Lung (tissue), 11 donors: ENCODE measurements at regions not wholly inside any gene's neighbourhood (a gene's known extent, or its start where the extent isn't known, plus 50 kb on each side); places are given as distances from the start of the nearest gene placed in this dataset.

Source experiments
- ATAC-seq: fragments of 200-7000 bp; cut with Tn5 transposase; one replicate; pipeline ENCODE4 v1.9.1; 2020; ENCODE audit warnings: moderate number of reproducible peaks; ENCODE audit not compliant: insufficient read depth, low FRiP score
- DNase-seq, 3 donors: peaks; one replicate each; pipeline ENCODE4 v3.0.0-alpha.2; 2013 to 2017
- H3K27ac ChIP-seq, 2 donors: one replicate each; pipeline ENCODE4 v1.5.1; 2013; ENCODE audit warnings: mild to moderate bottlenecking in 2 of 2, moderate library complexity in 2 of 2, control low read depth in 1 of 2, inconsistent platforms in 1 of 2, low read depth in 1 of 2, low read length in 1 of 2
- H3K27me3 ChIP-seq, 3 donors: one replicate each; pipeline ENCODE4 v1.5.1; 2013; ENCODE audit warnings: low read length in 2 of 3; ENCODE audit not compliant: control insufficient read depth in 3 of 3, insufficient read depth in 3 of 3
- H3K36me3 ChIP-seq, 4 donors: one replicate each; pipeline ENCODE4 v1.5.1; 2013; ENCODE audit warnings: low read length in 4 of 4, mild to moderate bottlenecking in 1 of 4, moderate library complexity in 1 of 4; ENCODE audit not compliant: control insufficient read depth in 4 of 4, insufficient read depth in 4 of 4
- H3K4me1 ChIP-seq, 5 donors: one replicate each; pipeline ENCODE4 v1.5.1; 2013; ENCODE audit warnings: low read length in 5 of 5, mild to moderate bottlenecking in 2 of 5, moderate library complexity in 1 of 5; ENCODE audit not compliant: control insufficient read depth in 5 of 5, insufficient read depth in 5 of 5
- H3K4me3 ChIP-seq: one replicate; pipeline ENCODE4 v1.5.1; 2013; ENCODE audit warnings: mild to moderate bottlenecking, control low read depth, moderate library complexity
- H3K9ac ChIP-seq, 2 donors: one replicate each; pipeline ENCODE4 v1.5.1; 2013; ENCODE audit warnings: low read length in 2 of 2, control low read depth in 1 of 2; ENCODE audit not compliant: insufficient read depth in 1 of 2
- H3K9me3 ChIP-seq, 4 donors: one replicate each; pipeline ENCODE4 v1.5.1; 2013; ENCODE audit warnings: low read length in 3 of 4, mild to moderate bottlenecking in 1 of 4, moderate library complexity in 1 of 4; ENCODE audit not compliant: control insufficient read depth in 4 of 4, insufficient read depth in 3 of 4
- WGBS, 2 donors: extraction: QIAGEN DNeasy Blood & Tissue Kit; methylation state at CpG; one replicate each; pipeline ENCODE4 v1.1.7; 2013; 5-methylcytosine and 5-hydroxymethylcytosine counted together
- TF ChIP-seq, protein P1 (sequence below): IDR thresholded peaks from 2 replicates; pipeline ENCODE4 v1.5.1; 2012; ENCODE audit warnings: mild to moderate bottlenecking; ENCODE audit errors: control extremely low read depth, extremely low read depth
- donor health status: control.
- donor health status: control.
- donor health status: Bipolar disorder and iron deficiency.
- donor health status: healthy.
- donor health status: DM: yes; HTN: yes; CAD: no.

GRCh38 chr20:56925831-56926170 is 296.7 kb downstream of the TFAP2C start:
- TF ChIP-seq, protein P1, sequence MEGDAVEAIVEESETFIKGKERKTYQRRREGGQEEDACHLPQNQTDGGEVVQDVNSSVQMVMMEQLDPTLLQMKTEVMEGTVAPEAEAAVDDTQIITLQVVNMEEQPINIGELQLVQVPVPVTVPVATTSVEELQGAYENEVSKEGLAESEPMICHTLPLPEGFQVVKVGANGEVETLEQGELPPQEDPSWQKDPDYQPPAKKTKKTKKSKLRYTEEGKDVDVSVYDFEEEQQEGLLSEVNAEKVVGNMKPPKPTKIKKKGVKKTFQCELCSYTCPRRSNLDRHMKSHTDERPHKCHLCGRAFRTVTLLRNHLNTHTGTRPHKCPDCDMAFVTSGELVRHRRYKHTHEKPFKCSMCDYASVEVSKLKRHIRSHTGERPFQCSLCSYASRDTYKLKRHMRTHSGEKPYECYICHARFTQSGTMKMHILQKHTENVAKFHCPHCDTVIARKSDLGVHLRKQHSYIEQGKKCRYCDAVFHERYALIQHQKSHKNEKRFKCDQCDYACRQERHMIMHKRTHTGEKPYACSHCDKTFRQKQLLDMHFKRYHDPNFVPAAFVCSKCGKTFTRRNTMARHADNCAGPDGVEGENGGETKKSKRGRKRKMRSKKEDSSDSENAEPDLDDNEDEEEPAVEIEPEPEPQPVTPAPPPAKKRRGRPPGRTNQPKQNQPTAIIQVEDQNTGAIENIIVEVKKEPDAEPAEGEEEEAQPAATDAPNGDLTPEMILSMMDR: no peak
- 6% methylated on average over 17 of the region's 17 CpGs for WGBS, 2 donors
- Histone ChIP-seq H3K4me1 (peaks cover 0 to 17% (median 3%) of the 10 kb centered on the region in 5 donors), H3K36me3 (no peaks in the 10 kb centered on the region), H3K4me3 (no peak overlapping the region), H3K27me3 (peaks cover 9 to 92% (median 91%) of the 10 kb centered on the region in 3 donors), H3K27ac (no peak overlapping the region), H3K9ac (no peak overlapping the region), H3K9me3 (peaks cover 0 to 5% (median 0%) of the 10 kb centered on the region in 4 donors)
- no peak for ATAC-seq
- DNase-seq: peak in 2 of 3 donors; percentile 11 to 15

DNA sequence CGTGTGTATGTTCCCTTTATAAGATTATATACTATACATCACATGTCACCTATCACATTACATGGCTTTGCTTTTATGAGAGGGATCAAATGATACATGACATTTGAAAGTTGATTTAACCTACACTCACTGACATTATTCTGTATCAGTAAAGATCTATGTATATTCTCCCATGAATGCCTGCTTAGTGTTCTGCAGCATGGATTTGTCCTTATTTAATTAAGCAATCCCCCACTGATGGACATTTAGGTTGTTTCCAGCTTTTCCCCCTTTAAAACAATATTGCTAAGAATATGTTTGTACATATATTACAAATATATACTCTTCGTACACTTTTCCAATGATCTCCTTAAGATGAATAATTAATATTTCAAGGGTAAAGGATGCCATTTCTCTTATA is 297.4 kb downstream of the TFAP2C start:
- DNase-seq (no peak), ATAC-seq (no peak)
- peaks cover 0 to 5% (median 0%) of the 10 kb centered on the region in 4 donors for H3K9me3 ChIP-seq
- WGBS, 2 donors: 43 to 45% methylated on average over 2 of the region's 2 CpGs
- TF ChIP-seq, protein P1: no peak
- no peak overlapping the region for H3K9ac ChIP-seq
- no peak overlapping the region for H3K4me3 ChIP-seq
- peaks cover 9 to 95% (median 94%) of the 10 kb centered on the region in 3 donors for H3K27me3 ChIP-seq
- H3K36me3 ChIP-seq: no peaks in the 10 kb centered on the region
- no peak overlapping the region for H3K27ac ChIP-seq
- peaks cover 0 to 17% (median 3%) of the 10 kb centered on the region in 5 donors for H3K4me1 ChIP-seq

DNA sequence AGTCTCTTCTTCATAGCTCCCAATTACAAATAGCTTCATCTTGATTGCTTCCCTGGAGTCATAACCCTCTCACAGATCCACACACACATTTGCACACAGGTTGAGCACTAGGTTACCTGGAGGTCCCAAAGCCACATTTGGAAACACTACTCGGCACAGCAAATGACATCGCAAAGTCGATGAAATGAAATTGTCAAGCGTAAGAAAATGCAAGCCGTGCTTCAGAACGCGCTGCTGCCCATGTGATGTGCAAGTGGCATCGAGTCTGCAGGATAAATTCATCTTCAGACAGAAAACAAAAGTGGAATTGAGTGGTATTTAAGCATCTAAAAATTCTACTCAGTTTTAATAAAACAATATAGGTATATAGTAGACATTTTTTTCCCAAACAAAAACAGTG is 298.0 kb downstream of the TFAP2C start:
- Histone ChIP-seq H3K4me1 (peaks cover 0 to 17% (median 3%) of the 10 kb centered on the region in 5 donors), H3K36me3 (no peaks in the 10 kb centered on the region), H3K9ac (no peak overlapping the region), H3K4me3 (no peak overlapping the region), H3K9me3 (peaks cover 0 to 6% (median 0%) of the 10 kb centered on the region in 4 donors), H3K27me3 (peaks cover 12 to 89% (median 88%) of the 10 kb centered on the region in 3 donors), H3K27ac (no peak overlapping the region)
- TF ChIP-seq, protein P1: no peak
- DNase-seq (no peak), ATAC-seq (no peak)
- 35 to 39% methylated on average over 8 of the region's 8 CpGs for WGBS, 2 donors

- H3K4me1 ChIP-seq: peaks cover 0 to 17% (median 3%) of the 10 kb centered on the region in 5 donors
- H3K9ac ChIP-seq: no peak overlapping the region
- H3K27ac ChIP-seq: no peak overlapping the region
- no peak for ATAC-seq
- H3K36me3 ChIP-seq: no peaks in the 10 kb centered on the region
- peaks cover 12 to 82% (median 80%) of the 10 kb centered on the region in 3 donors for H3K27me3 ChIP-seq
- H3K9me3 ChIP-seq: peaks cover 0 to 6% (median 0%) of the 10 kb centered on the region in 4 donors
- no peak for DNase-seq
- 6 to 13% methylated on average over 5 of the region's 5 CpGs for WGBS, 2 donors
- H3K4me3 ChIP-seq: no peak overlapping the region
- TF ChIP-seq, protein P1: no peak
Observed at GRCh38 chr20:56928007-56928406, 298.9 kb downstream of the TFAP2C start.
